Heart left ventricle (tissue), 13 donors: ENCODE measurements at regions not wholly inside any gene's neighbourhood (a gene's known extent, or its start where the extent isn't known, plus 50 kb on each side); places are given as distances from the start of the nearest gene placed in this dataset.

ENCODE experiments used
- CTCF ChIP-seq, 12 donors: fragments of 200-600 bp; sonication (generic) in 4 of 12; IDR thresholded peaks; one replicate each; pipeline versions ENCODE4 v1.5.0 to v1.8.0; 2018 to 2022; ENCODE audit warnings: antibody characterized with exemption in 12 of 12, mild to moderate bottlenecking in 5 of 12
- POLR2A ChIP-seq, 2 donors: fragments of 450-650 bp; IDR thresholded peaks; one replicate each; pipeline ENCODE4 v1.6.1; 2017; ENCODE audit warnings: antibody characterized with exemption in 2 of 2, mild to moderate bottlenecking in 2 of 2, moderate library complexity in 2 of 2
- donor health status: ischemic (EF 13 %, LVEDD 7.1; RV severe dilation, severe dysfunction).
- donor health status: DM: no; HTN: yes; CAD: no.
- donor health status: DM: no; HTN: no; CAD: no.
- donor health status: ischemic (EF 25% LVEDD 6.9; RV normal size, moderate dysfunction).
- donor health status: ischemic (EF 25% LVEDD 5.7; RV mildly dilated, moderate dysfunction).
- donor health status: ischemic (EF 35%, LVEDD 5.7; RV mildly dilated, moderate dysfunction).
- donor health status: nonischemic (EF 11% LVEDD 7.7; RV severe dilation, severe dysfunction).
- donor health status: DM: yes; HTN: yes; CAD: no.
- donor health status: PGD.
- donor health status: ischemic (EF 29% LVEDD 5.4; RV normal size, mild dysfunction).
- donor health status: nonischemic (EF 23%, LVEDD 6.1; RV moderate dilation, normal function).

GRCh38 chr5:103402851-103403250, 144.3 kb downstream of the MACIR start:
- TF ChIP-seq CTCF (IDR thresholded peaks at IDR 0.05) (no peak), POLR2A (IDR thresholded peaks at IDR 0.05) (no peak)
